GM23338 (cell line): ENCODE measurements at regions not wholly inside any gene's neighbourhood (a gene's known extent, or its start where the extent isn't known, plus 50 kb on each side); places are given as distances from the start of the nearest gene placed in this dataset.
A peak's percentile ranks its signal among the peaks of the same experiment; 100 is the strongest.

ENCODE experiments used
- ATAC-seq: fragments of 200-7000 bp; cut with Tn5 transposase; 3 replicates; pipeline ENCODE4 v1.9.1; 2020
- DNase-seq: peaks from one replicate; pipeline ENCODE4 v3.0.0-alpha.2; 2015; ENCODE audit warnings: low spot score
- H2AFZ ChIP-seq: fragments of 200-600 bp; sonication (generic); 2 replicates; pipeline ENCODE4 v1.8.0; 2016; ENCODE audit warnings: antibody characterized with exemption, mild to moderate bottlenecking, moderate library complexity
- H3F3A ChIP-seq: fragments of 200-600 bp; sonication (generic); replicated peaks from 2 replicates; pipeline ENCODE4 v1.8.0; 2017; ENCODE audit warnings: antibody characterized with exemption, mixed run types, low read depth
- H3K27ac ChIP-seq: fragments of 200-600 bp; sonication (generic); 2 replicates; pipeline ENCODE4 v1.6.1; 2016; ENCODE audit warnings: low read depth
- H3K27me3 ChIP-seq: fragments of 200-600 bp; sonication (generic); 2 replicates; pipeline ENCODE4 v1.8.0; 2016; ENCODE audit warnings: mild to moderate bottlenecking, mixed run types, moderate library complexity; ENCODE audit not compliant: insufficient read depth
- H3K36me3 ChIP-seq: fragments of 200-600 bp; sonication (generic); 2 replicates; pipeline ENCODE4 v1.8.0; 2016; ENCODE audit warnings: mild to moderate bottlenecking; ENCODE audit not compliant: insufficient read depth
- H3K4me1 ChIP-seq: fragments of 200-600 bp; sonication (generic); 2 replicates; pipeline ENCODE4 v1.8.0; 2016; ENCODE audit warnings: mild to moderate bottlenecking, moderate library complexity; ENCODE audit not compliant: insufficient read depth
- H3K4me2 ChIP-seq: fragments of 200-600 bp; sonication (generic); 2 replicates; pipeline ENCODE4 v1.7.1; 2017; ENCODE audit warnings: mixed run types
- H3K4me3 ChIP-seq: fragments of 200-600 bp; sonication (generic); 2 replicates; pipeline ENCODE4 v1.6.1; 2016; ENCODE audit warnings: mixed run types
- H3K79me2 ChIP-seq: fragments of 200-600 bp; sonication (generic); replicated peaks from 2 replicates; pipeline ENCODE4 v1.8.0; 2017; ENCODE audit warnings: mild to moderate bottlenecking; ENCODE audit not compliant: insufficient read depth
- H3K9me2 ChIP-seq: fragments of 200-600 bp; sonication (generic); 2 replicates; pipeline ENCODE4 v1.8.0; 2017; ENCODE audit not compliant: insufficient read depth
- H4K20me1 ChIP-seq: fragments of 200-600 bp; sonication (generic); replicated peaks from 2 replicates; pipeline ENCODE4 v1.8.0; 2017; ENCODE audit warnings: mild to moderate bottlenecking; ENCODE audit not compliant: insufficient read depth
- H3K27ac Mint-ChIP-seq: 2 replicates; pipeline ENCODE4 v1.8.0; 2020; ENCODE audit warnings: inconsistent platforms, mild to moderate bottlenecking, moderate library complexity, mixed read lengths
- H3K27me3 Mint-ChIP-seq: 3 replicates; pipeline ENCODE4 v1.8.0; 2022; ENCODE audit warnings: low read depth, mild to moderate bottlenecking, moderate library complexity, mixed read lengths, inconsistent platforms; ENCODE audit not compliant: insufficient read depth, poor library complexity
- H3K36me3 Mint-ChIP-seq: 3 replicates; pipeline ENCODE4 v1.8.0; 2021; ENCODE audit warnings: low read depth, mild to moderate bottlenecking, inconsistent platforms, moderate library complexity, mixed read lengths
- H3K4me1 Mint-ChIP-seq: 3 replicates; pipeline ENCODE4 v1.8.0; 2020; ENCODE audit warnings: mild to moderate bottlenecking, inconsistent platforms, mixed read lengths
- H3K4me3 Mint-ChIP-seq: 3 replicates; pipeline ENCODE4 v1.8.0; 2021; ENCODE audit warnings: moderate library complexity, mild to moderate bottlenecking, inconsistent platforms, mixed read lengths
- H3K9me3 Mint-ChIP-seq: 3 replicates; pipeline ENCODE4 v1.8.0; 2020; ENCODE audit warnings: moderate library complexity, mild to moderate bottlenecking, inconsistent platforms, mixed read lengths
- CREB1 ChIP-seq: fragments of 250-450 bp; sonication (Bioruptor Pico); IDR thresholded peaks from 2 replicates; pipeline ENCODE4 v1.5.0; 2020; ENCODE audit warnings: low read depth, mild to moderate bottlenecking, moderate library complexity
- EZH2phosphoT487 ChIP-seq: fragments of 200-600 bp; sonication (generic); IDR thresholded peaks from one replicate; pipeline ENCODE4 v1.8.1; 2018; ENCODE audit warnings: antibody characterized with exemption; ENCODE audit not compliant: unreplicated experiment
- JUNB ChIP-seq: IDR thresholded peaks from one replicate; pipeline ENCODE4 v1.6.1; 2016; ENCODE audit warnings: antibody characterized with exemption; ENCODE audit not compliant: unreplicated experiment
- NANOG ChIP-seq: IDR thresholded peaks from 2 replicates; pipeline ENCODE4 v1.6.1; 2016; ENCODE audit warnings: antibody characterized with exemption, borderline replicate concordance
- POLR2AphosphoS5 ChIP-seq: IDR thresholded peaks from 2 replicates; pipeline ENCODE4 v1.6.1; 2016; ENCODE audit warnings: antibody characterized with exemption, low read depth
- REST ChIP-seq: IDR thresholded peaks from one replicate; pipeline ENCODE4 v1.6.1; 2018; ENCODE audit warnings: antibody characterized with exemption; ENCODE audit not compliant: unreplicated experiment
- STAT1 ChIP-seq: IDR thresholded peaks from one replicate; pipeline ENCODE4 v1.6.1; 2016; ENCODE audit warnings: antibody characterized with exemption; ENCODE audit not compliant: unreplicated experiment
- ZNF114 ChIP-seq: fragments of 250-450 bp; sonication (Bioruptor Pico); IDR thresholded peaks from 2 replicates; pipeline ENCODE4 v1.5.0; 2020; ENCODE audit warnings: mild to moderate bottlenecking, moderate library complexity
- ZNF331 ChIP-seq: fragments of 250-450 bp; sonication (Bioruptor Pico); IDR thresholded peaks from 2 replicates; pipeline ENCODE4 v1.5.0; 2020; ENCODE audit warnings: low read depth, mild to moderate bottlenecking, moderate library complexity
- ZNF462 ChIP-seq: fragments of 250-450 bp; sonication (Bioruptor Pico); IDR thresholded peaks from 2 replicates; pipeline ENCODE4 v1.5.0; 2020; ENCODE audit warnings: mild to moderate bottlenecking, moderate library complexity

GRCh38 chr19:29085206-29085605 lies 127.7 kb downstream of the UQCRFS1 start:
- Mint-ChIP-seq H3K27ac (no peak overlapping the region), H3K4me1 (peaks cover 13% of the 10 kb centered on the region; the same call in 2 of the 3 replicates), H3K9me3 (no peaks in the 10 kb centered on the region; the same call in none of the 3 replicates), H3K4me3 (no peak overlapping the region), H3K27me3 (peaks cover 9% of the 10 kb centered on the region), H3K36me3 (peaks cover 3% of the 10 kb centered on the region; the same call in 2 of the 3 replicates)
- Histone ChIP-seq H3K9me2 (peaks cover 9% of the 10 kb centered on the region; the same call in 1 of the 2 replicates), H4K20me1 (no peaks in the 10 kb centered on the region), H3F3A (no peaks in the 10 kb centered on the region), H3K4me3 (no peak overlapping the region), H2AFZ (no peak overlapping the region), H3K27ac (no peak overlapping the region), H3K79me2 (no peaks in the 10 kb centered on the region), H3K4me2 (no peak overlapping the region), H3K4me1 (peaks cover 11% of the 10 kb centered on the region), H3K27me3 (no peaks in the 10 kb centered on the region), H3K36me3 (no peaks in the 10 kb centered on the region)
- no peak for TF ChIP-seq POLR2AphosphoS5
- TF ChIP-seq REST, result no peak
- no peak for TF ChIP-seq EZH2phosphoT487
- TF ChIP-seq ZNF462, result no peak
- TF ChIP-seq ZNF331 (CRISPR knock-in tag), result no peak
- TF ChIP-seq STAT1, result no peak
- no peak for TF ChIP-seq ZNF114 (CRISPR knock-in tag)
- TF ChIP-seq CREB1 (CRISPR knock-in tag), result no peak
- no peak for TF ChIP-seq NANOG
- TF ChIP-seq JUNB, result no peak
- DNase-seq (no peak), ATAC-seq (peak; percentile 26; the same call in 2 of the 3 replicates)
